Ovary (tissue), 3 donors: ENCODE measurements at regions not wholly inside any gene's neighbourhood (a gene's known extent, or its start where the extent isn't known, plus 50 kb on each side); places are given as distances from the start of the nearest gene placed in this dataset.

ENCODE experiments used
- EP300 ChIP-seq: sonication (generic); formaldehyde crosslinking; IDR thresholded peaks from one replicate; pipeline ENCODE4 v1.6.1; 2017; ENCODE audit warnings: antibody characterized with exemption
- POLR2A ChIP-seq: fragments of 450-650 bp; IDR thresholded peaks from one replicate; pipeline ENCODE4 v1.6.1; 2017; ENCODE audit warnings: antibody characterized with exemption, mild to moderate bottlenecking, moderate library complexity
- TF ChIP-seq, protein P1 (sequence below), 3 donors: fragments of 450-650 bp in 2 of 3; fragments of 200-600 bp in 1 of 3; IDR thresholded peaks; one replicate each; pipeline versions ENCODE4 v1.5.1 to v1.8.0; 2016 to 2022; ENCODE audit warnings: antibody characterized with exemption in 3 of 3, mild to moderate bottlenecking in 1 of 3
- donor health status: DM: no; HTN: no; CAD: no.

DNA sequence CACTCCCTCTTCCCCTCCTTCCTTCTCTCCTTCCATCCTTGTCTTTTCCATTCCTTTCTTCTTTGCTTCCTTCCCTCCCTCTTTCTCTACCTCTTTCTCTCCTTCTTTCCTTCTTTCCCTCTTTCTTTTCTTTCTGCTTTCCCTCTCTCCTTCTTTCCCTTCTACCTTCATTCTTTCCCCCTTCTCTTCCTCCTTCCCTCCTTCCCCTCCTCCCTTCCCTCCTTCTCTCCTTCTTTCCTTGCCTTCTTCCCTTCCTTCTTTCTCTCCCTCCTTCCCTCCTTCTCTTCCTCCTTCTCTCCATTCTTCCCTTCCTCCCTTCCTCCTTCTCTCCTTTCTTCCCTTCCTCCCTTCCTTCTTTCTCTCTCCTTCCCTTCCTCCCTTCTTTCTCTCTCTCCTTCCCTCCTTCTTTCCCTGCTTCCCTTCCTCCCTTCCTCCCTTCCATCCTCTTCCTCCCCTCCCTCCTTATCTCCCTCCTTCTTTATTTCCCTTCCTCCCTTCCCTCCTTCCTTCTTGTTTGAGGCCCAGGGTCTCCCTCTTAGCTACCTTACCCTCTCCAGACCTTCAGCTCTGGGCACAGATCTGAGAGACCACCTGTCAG is 77.0 kb downstream of the BUD13 start:
- TF ChIP-seq, protein P1, sequence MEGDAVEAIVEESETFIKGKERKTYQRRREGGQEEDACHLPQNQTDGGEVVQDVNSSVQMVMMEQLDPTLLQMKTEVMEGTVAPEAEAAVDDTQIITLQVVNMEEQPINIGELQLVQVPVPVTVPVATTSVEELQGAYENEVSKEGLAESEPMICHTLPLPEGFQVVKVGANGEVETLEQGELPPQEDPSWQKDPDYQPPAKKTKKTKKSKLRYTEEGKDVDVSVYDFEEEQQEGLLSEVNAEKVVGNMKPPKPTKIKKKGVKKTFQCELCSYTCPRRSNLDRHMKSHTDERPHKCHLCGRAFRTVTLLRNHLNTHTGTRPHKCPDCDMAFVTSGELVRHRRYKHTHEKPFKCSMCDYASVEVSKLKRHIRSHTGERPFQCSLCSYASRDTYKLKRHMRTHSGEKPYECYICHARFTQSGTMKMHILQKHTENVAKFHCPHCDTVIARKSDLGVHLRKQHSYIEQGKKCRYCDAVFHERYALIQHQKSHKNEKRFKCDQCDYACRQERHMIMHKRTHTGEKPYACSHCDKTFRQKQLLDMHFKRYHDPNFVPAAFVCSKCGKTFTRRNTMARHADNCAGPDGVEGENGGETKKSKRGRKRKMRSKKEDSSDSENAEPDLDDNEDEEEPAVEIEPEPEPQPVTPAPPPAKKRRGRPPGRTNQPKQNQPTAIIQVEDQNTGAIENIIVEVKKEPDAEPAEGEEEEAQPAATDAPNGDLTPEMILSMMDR (IDR thresholded peaks at IDR 0.05), result no peak
- TF ChIP-seq POLR2A (no peak), EP300 (no peak)
